GM19467 (cell line): ENCODE measurements at regions not wholly inside any gene's neighbourhood (a gene's known extent, or its start where the extent isn't known, plus 50 kb on each side); places are given as distances from the start of the nearest gene placed in this dataset.
"Not testable (repeated sequence)": the region's sequence is repeated elsewhere in the genome, so short reads cannot be mapped to it uniquely, and the experiment has no call there.

Experiments
- ATAC-seq: cut with Tn5 transposase; IDR thresholded peaks from one replicate; pipeline ENCODE4 v1.9.1; 2021; ENCODE audit warnings: mild to moderate bottlenecking, moderate library complexity; ENCODE audit not compliant: unreplicated experiment

- ATAC-seq = no peak
Observed at GRCh38 chr3:104911376-104911775, 455.3 kb upstream of the ALCAM start.

- no peak for ATAC-seq
Observed at GRCh38 chr3:104916971-104917370, 449.7 kb upstream of the ALCAM start.

GRCh38 chr3:104920512-104920911 lies 446.2 kb upstream of the ALCAM start:
- no peak for ATAC-seq

GRCh38 chr3:104933972-104934371 lies 432.7 kb upstream of the ALCAM start:
- ATAC-seq = no peak

- no peak for ATAC-seq
Observed at GRCh38 chr3:104935613-104936012, 431.1 kb upstream of the ALCAM start.

GRCh38 chr3:104939196-104939595 lies 427.5 kb upstream of the ALCAM start:
- ATAC-seq = no peak

- ATAC-seq = no peak
Observed at GRCh38 chr3:104941785-104942184, 424.9 kb upstream of the ALCAM start.

GRCh38 chr3:104943974-104944373 lies 422.7 kb upstream of the ALCAM start:
- ATAC-seq = no peak

- ATAC-seq = no peak
Observed at GRCh38 chr3:104947943-104948342, 418.8 kb upstream of the ALCAM start.

- not testable (repeated sequence) for ATAC-seq
Observed at GRCh38 chr3:104949810-104950209, 416.9 kb upstream of the ALCAM start.

- ATAC-seq = no peak
Observed at GRCh38 chr3:104951426-104951825, 415.3 kb upstream of the ALCAM start.

- ATAC-seq = no peak
Observed at GRCh38 chr3:104952146-104952972, 414.4 kb upstream of the ALCAM start.

GRCh38 chr3:104956620-104957345 lies 409.9 kb upstream of the ALCAM start:
- no peak for ATAC-seq

GRCh38 chr3:104960579-104960978 lies 406.1 kb upstream of the ALCAM start:
- ATAC-seq = no peak

- ATAC-seq = no peak
Observed at GRCh38 chr3:104961851-104962250, 404.9 kb upstream of the ALCAM start.

- ATAC-seq = no peak
Observed at GRCh38 chr3:104974316-104974715, 392.4 kb upstream of the ALCAM start.

- no peak for ATAC-seq
Observed at GRCh38 chr3:104977719-104978118, 389.0 kb upstream of the ALCAM start.

GRCh38 chr3:104982130-104982529 lies 384.6 kb upstream of the ALCAM start:
- ATAC-seq = no peak

- ATAC-seq = no peak
Observed at GRCh38 chr3:104987859-104988258, 378.9 kb upstream of the ALCAM start.

- no peak for ATAC-seq
Observed at GRCh38 chr3:104988496-104988895, 378.2 kb upstream of the ALCAM start.

- ATAC-seq = no peak
Observed at GRCh38 chr3:104989878-104990277, 376.8 kb upstream of the ALCAM start.

GRCh38 chr3:104990758-104991157 lies 376.0 kb upstream of the ALCAM start:
- no peak for ATAC-seq
